Keratinocyte (primary cell): ENCODE measurements at regions not wholly inside any gene's neighbourhood (a gene's known extent, or its start where the extent isn't known, plus 50 kb on each side); places are given as distances from the start of the nearest gene placed in this dataset.
"Not testable (repeated sequence)": the region's sequence is repeated elsewhere in the genome, so short reads cannot be mapped to it uniquely, and the experiment has no call there.

Experiments used
- DNase-seq: peaks from one replicate; pipeline ENCODE4 v3.0.0-alpha.2; 2011; ENCODE audit warnings: low read depth, missing footprints, low spot score
- FAIRE-seq: peaks from 2 replicates; lab custom pipeline; 2011; peaks lifted over from hg19 to GRCh38; lab: Jason Lieb, UNC
- H2AFZ ChIP-seq: 2 replicates; pipeline ENCODE4 v1.6.0; 2012; ENCODE audit warnings: low read length, control low read depth, inconsistent platforms; ENCODE audit not compliant: control insufficient read depth
- H3K27ac ChIP-seq: 2 replicates; pipeline ENCODE4 v1.5.1; 2011; ENCODE audit warnings: low read length; ENCODE audit not compliant: control insufficient read depth, insufficient read depth
- H3K27me3 ChIP-seq: 3 replicates; pipeline ENCODE4 v1.6.0; 2011; ENCODE audit warnings: low read length; ENCODE audit not compliant: control insufficient read depth, insufficient read depth; ENCODE audit errors: extremely low read depth
- H3K36me3 ChIP-seq, 2 experiments: 2 replicates in 1 of 2; 3 replicates in 1 of 2; pipeline ENCODE4 v1.5.1; 2011; ENCODE audit warnings: low read length in 2 of 2, mild to moderate bottlenecking in 1 of 2; ENCODE audit not compliant: control insufficient read depth in 2 of 2, insufficient read depth in 2 of 2; ENCODE audit errors: extremely low read depth in 1 of 2
- H3K4me1 ChIP-seq: 3 replicates; pipeline ENCODE4 v1.5.1; 2011; ENCODE audit warnings: low read length; ENCODE audit not compliant: control insufficient read depth, insufficient read depth; ENCODE audit errors: extremely low read depth
- H3K4me2 ChIP-seq: 3 replicates; pipeline ENCODE4 v1.6.0; 2011; ENCODE audit warnings: low read depth, low read length; ENCODE audit not compliant: control insufficient read depth, insufficient read depth; ENCODE audit errors: extremely low read depth
- H3K4me3 ChIP-seq, 3 experiments: fragments of 200-600 bp in 1 of 3; sonication (generic) in 1 of 3; 2 replicates in 2 of 3; 3 replicates in 1 of 3; pipeline ENCODE4 v1.5.1; 2011 to 2016; ENCODE audit warnings: low read length in 3 of 3, mild to moderate bottlenecking in 3 of 3, control low read depth in 2 of 3, inconsistent platforms in 1 of 3, low read depth in 1 of 3, mixed read lengths in 1 of 3, mixed run types in 1 of 3, moderate library complexity in 1 of 3; ENCODE audit not compliant: control insufficient read depth in 2 of 3, insufficient read depth in 2 of 3; ENCODE audit errors: extremely low read depth in 1 of 3
- H3K79me2 ChIP-seq: 2 replicates; pipeline ENCODE4 v1.6.0; 2012; ENCODE audit warnings: low read length; ENCODE audit not compliant: control insufficient read depth, insufficient read depth
- H3K9ac ChIP-seq: 3 replicates; pipeline ENCODE4 v1.6.0; 2011; ENCODE audit warnings: low read length; ENCODE audit not compliant: control insufficient read depth, insufficient read depth; ENCODE audit errors: extremely low read depth
- H3K9me1 ChIP-seq: 3 replicates; pipeline ENCODE4 v1.6.0; 2011; ENCODE audit warnings: low read length; ENCODE audit not compliant: control insufficient read depth, insufficient read depth; ENCODE audit errors: extremely low read depth
- H3K9me3 ChIP-seq: 2 replicates; pipeline ENCODE4 v1.5.1; 2012; ENCODE audit warnings: low read depth, low read length; ENCODE audit not compliant: control insufficient read depth
- H4K20me1 ChIP-seq: 3 replicates; pipeline ENCODE4 v1.6.0; 2011; ENCODE audit warnings: low read length; ENCODE audit not compliant: control insufficient read depth, insufficient read depth; ENCODE audit errors: extremely low read depth
- dilution Hi-C: fragments of 300-500 bp; cut with MboI; formaldehyde crosslinking; loops from one replicate; pipeline ENCODE4 v1.7.0; 2020; ENCODE audit warnings: low sequenced_read_pairs; ENCODE audit not compliant: extremely low pct_ligation_motif_present

DNA sequence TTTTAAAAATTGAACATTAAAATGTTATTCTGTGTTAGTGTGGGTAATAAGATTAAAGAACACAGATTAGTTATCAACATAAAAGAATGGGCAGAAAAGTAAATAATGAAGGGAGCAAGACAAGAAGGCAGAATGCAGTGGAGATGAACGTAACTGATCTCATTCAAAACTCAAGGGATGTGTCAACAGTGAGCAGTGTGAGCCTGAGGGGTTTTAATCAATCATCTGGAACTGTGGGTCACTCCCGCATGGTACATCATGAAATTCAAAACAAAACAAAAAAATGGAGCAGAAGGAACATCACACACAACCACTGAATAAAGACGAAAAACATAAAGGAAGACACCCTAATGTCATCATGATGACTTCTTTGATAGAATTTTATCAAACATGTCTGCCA, 206.6 kb upstream of the FAM240B start:
- H3K27ac ChIP-seq, H3K4me2 ChIP-seq, H2AFZ ChIP-seq, H3K27me3 ChIP-seq, H3K9me3 ChIP-seq, H4K20me1 ChIP-seq, H3K4me1 ChIP-seq, H3K4me3 ChIP-seq, DNase-seq, dilution Hi-C loops, H3K36me3 ChIP-seq, H3K9ac ChIP-seq, H3K79me2 ChIP-seq, FAIRE-seq, H3K9me1 ChIP-seq: not testable (repeated sequence)

DNA sequence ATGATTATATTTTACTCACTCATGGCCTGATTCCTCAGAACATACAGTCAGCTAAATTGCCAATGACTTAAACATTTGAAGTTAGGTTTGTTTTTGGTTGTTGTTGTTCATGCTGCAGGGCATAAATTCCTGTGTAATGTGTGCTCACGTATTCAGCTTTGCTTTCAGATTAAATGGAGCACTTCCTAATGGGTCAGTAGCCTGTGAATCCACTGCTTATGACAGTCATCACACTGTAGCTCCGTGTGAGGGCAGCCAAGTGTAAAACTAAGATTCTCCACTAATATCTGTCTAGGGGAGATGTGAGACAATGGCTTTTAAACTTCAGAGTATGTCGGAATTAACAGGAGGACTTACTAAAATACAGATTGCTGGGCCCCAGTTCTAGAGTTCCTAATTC, 201.3 kb upstream of the FAM240B start:
- H3K4me3 ChIP-seq, H4K20me1 ChIP-seq, H3K4me1 ChIP-seq, dilution Hi-C loops, H3K9me1 ChIP-seq, DNase-seq, H3K27ac ChIP-seq, H3K4me2 ChIP-seq, H3K79me2 ChIP-seq, H3K9me3 ChIP-seq, H3K9ac ChIP-seq, FAIRE-seq, H3K36me3 ChIP-seq, H2AFZ ChIP-seq, H3K27me3 ChIP-seq: not testable (repeated sequence)

DNA sequence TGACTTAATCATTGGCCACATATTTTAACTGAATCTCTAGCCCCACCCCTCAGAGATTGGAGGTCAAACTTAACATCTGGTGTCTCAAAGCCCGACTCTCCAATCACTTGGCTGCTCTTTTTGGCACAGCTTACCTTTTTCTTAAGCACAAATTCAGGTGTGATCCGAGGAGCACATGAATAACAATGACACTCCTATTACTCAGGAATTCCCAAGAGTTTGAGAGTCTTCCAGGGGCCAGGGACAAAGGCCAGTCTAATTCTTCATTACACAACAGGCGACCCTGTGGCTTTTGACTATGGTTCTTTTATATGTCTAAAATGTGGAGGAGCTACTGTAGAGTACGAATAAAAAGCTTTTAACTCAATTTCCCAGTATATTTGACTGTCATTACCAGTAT, 190.7 kb upstream of the FAM240B start:
- H3K9me3 ChIP-seq, H3K4me1 ChIP-seq, H3K4me3 ChIP-seq, dilution Hi-C loops, H3K79me2 ChIP-seq, H3K36me3 ChIP-seq, H3K27ac ChIP-seq, H3K27me3 ChIP-seq, H3K4me2 ChIP-seq, H4K20me1 ChIP-seq, DNase-seq, FAIRE-seq, H3K9me1 ChIP-seq, H3K9ac ChIP-seq, H2AFZ ChIP-seq: not testable (repeated sequence)

DNA sequence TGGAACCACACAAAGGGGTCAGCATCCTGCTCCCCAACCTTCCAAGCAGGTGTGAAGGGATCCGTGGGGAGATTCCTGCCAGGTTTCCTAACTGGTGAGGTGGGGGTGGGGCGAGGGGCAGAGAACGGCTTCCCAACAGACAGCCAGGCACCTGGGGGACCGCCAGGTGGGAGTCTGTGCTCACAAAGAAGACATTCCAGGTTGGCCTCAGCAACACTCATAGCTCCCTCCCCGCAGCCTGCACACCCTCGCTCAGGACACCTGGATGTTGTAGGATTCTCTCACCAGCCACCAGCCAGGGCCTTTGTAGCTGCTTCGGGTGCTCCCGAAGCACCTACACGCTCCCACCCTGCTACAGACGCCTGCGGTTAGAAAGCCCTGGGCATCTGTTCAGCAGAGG, 184.8 kb upstream of the FAM240B start:
- H3K36me3 ChIP-seq, FAIRE-seq, H3K27ac ChIP-seq, H3K9me1 ChIP-seq, H3K4me1 ChIP-seq, dilution Hi-C loops, DNase-seq, H3K9me3 ChIP-seq, H3K4me3 ChIP-seq, H3K79me2 ChIP-seq, H3K4me2 ChIP-seq, H3K27me3 ChIP-seq, H2AFZ ChIP-seq, H4K20me1 ChIP-seq, H3K9ac ChIP-seq: not testable (repeated sequence)

DNA sequence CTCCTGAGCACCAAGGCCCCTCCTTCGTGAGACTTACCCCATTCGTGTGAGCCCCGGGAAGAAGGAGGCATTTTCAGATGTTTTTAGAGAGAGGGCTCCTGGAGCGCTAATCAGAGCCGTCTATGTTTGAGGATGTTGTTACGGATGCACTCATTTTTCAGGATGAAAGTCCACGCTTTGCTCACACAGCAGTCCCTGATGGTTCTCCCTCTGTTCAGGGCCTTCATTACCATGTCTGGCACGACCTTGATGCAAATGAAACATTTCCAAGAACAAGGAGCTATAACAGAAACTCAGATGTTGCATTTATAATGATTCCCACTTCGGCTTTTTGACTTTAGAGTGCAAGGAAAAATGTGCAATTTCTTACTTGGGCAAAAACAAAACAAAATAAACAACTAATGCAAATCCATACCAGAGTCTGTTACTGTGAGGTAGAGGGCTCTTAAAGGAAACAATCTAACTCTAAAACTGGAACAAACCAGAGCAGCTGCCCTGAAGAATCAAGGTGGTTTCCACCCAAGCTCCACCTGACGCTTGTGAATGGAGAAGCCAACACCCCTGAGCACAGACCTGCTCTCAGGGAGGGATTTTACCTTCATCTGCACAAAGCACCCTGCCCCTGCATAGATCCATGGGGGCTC, 181.7 kb upstream of the FAM240B start:
- H4K20me1 ChIP-seq, H3K9me3 ChIP-seq, DNase-seq, H3K27me3 ChIP-seq, H3K9me1 ChIP-seq, H3K4me3 ChIP-seq, dilution Hi-C loops, H2AFZ ChIP-seq, H3K27ac ChIP-seq, H3K36me3 ChIP-seq, FAIRE-seq, H3K4me1 ChIP-seq, H3K9ac ChIP-seq, H3K79me2 ChIP-seq, H3K4me2 ChIP-seq: not testable (repeated sequence)
